K562 (cell line): ENCODE measurements at regions not wholly inside any gene's neighbourhood (a gene's known extent, or its start where the extent isn't known, plus 50 kb on each side); places are given as distances from the start of the nearest gene placed in this dataset.

ENCODE experiments used
- ATF1 ChIP-seq, 2 experiments: fragments of 450-650 bp in 1 of 2; IDR thresholded peaks; 2 replicates each; pipeline ENCODE4 v1.6.1; 2016; ENCODE audit warnings: missing compliant biosample characterization in 1 of 2, missing genetic modification characterization in 1 of 2
- EHMT2 ChIP-seq: fragments of 450-650 bp; IDR thresholded peaks from 2 replicates; pipeline ENCODE4 v1.6.1; 2018; ENCODE audit warnings: antibody characterized with exemption
- ILK ChIP-seq: fragments of 450-650 bp; IDR thresholded peaks from 2 replicates; pipeline ENCODE4 v1.6.1; 2016; ENCODE audit warnings: missing genetic modification characterization, low read depth, mild to moderate bottlenecking, missing compliant biosample characterization, moderate library complexity, borderline replicate concordance
- MTA1 ChIP-seq: fragments of 450-650 bp; IDR thresholded peaks from 2 replicates; pipeline ENCODE4 v1.6.1; 2017; ENCODE audit warnings: borderline replicate concordance
- OTX1 ChIP-seq: fragments of 450-650 bp; formaldehyde crosslinking; IDR thresholded peaks from 2 replicates; pipeline ENCODE4 v1.4.0; 2022; ENCODE audit warnings: mild to moderate bottlenecking
- PTTG1 ChIP-seq: fragments of 450-650 bp; IDR thresholded peaks from 2 replicates; pipeline ENCODE4 v1.6.1; 2016; ENCODE audit warnings: low read depth, mild to moderate bottlenecking, missing genetic modification characterization, missing compliant biosample characterization
- SMAD1 ChIP-seq: fragments of 150-350 bp; IDR thresholded peaks from 2 replicates; pipeline ENCODE4 v1.6.1; 2014; ENCODE audit warnings: low read length, low read depth; ENCODE audit not compliant: partially characterized antibody
- SMAD4 ChIP-seq: fragments of 250-450 bp; sonication (Bioruptor Pico); conservative IDR thresholded peaks from 2 replicates; pipeline ENCODE4 v1.8.0; 2021; ENCODE audit warnings: inconsistent platforms, mild to moderate bottlenecking, moderate library complexity
- SMARCE1 ChIP-seq: fragments of 450-650 bp; IDR thresholded peaks from 2 replicates; pipeline ENCODE4 v1.7.1; 2016; ENCODE audit warnings: mild to moderate bottlenecking
- U2AF2 ChIP-seq: fragments of 200-400 bp; formaldehyde crosslinking; optimal IDR thresholded peaks from 2 replicates; pipeline ENCODE3; 2017; ENCODE audit warnings: low read depth, mild to moderate bottlenecking, low read length
- ZNF3 ChIP-seq: fragments of 250-450 bp; sonication (Bioruptor Pico); IDR thresholded peaks from 2 replicates; pipeline ENCODE4 v1.5.0; 2021; ENCODE audit warnings: mild to moderate bottlenecking, moderate library complexity
- ZNF316 ChIP-seq: fragments of 450-650 bp; IDR thresholded peaks from 2 replicates; pipeline ENCODE4 v1.6.1; 2016
- ZNF699 ChIP-seq: fragments of 250-450 bp; sonication (Bioruptor Pico); IDR thresholded peaks from 2 replicates; pipeline ENCODE4 v1.8.0; 2021; ENCODE audit warnings: mild to moderate bottlenecking, moderate library complexity; ENCODE audit not compliant: insufficient replicate concordance
- TF ChIP-seq, protein P1 (sequence below): IDR thresholded peaks from 2 replicates; pipeline ENCODE4 v1.6.1; 2012; ENCODE audit warnings: low read depth, low read length, improper control_type of control experiment, borderline replicate concordance
- TF ChIP-seq, protein P2 (sequence below): sonication (generic); formaldehyde crosslinking; IDR thresholded peaks from 2 replicates; pipeline ENCODE4 v1.8.0; 2022; ENCODE audit warnings: mild to moderate bottlenecking, missing genetic modification reagents
- TF ChIP-seq, protein P3 (sequence below): sonication (generic); formaldehyde crosslinking; IDR thresholded peaks from 2 replicates; pipeline ENCODE4 v1.8.0; 2022; ENCODE audit warnings: missing genetic modification reagents, mild to moderate bottlenecking, moderate library complexity, borderline replicate concordance
- TF ChIP-seq, protein P4 (sequence below): fragments of 250-450 bp; sonication (Bioruptor Pico); IDR thresholded peaks from 2 replicates; pipeline ENCODE4 v1.4.0; 2020; ENCODE audit warnings: mild to moderate bottlenecking, moderate library complexity, borderline replicate concordance

DNA sequence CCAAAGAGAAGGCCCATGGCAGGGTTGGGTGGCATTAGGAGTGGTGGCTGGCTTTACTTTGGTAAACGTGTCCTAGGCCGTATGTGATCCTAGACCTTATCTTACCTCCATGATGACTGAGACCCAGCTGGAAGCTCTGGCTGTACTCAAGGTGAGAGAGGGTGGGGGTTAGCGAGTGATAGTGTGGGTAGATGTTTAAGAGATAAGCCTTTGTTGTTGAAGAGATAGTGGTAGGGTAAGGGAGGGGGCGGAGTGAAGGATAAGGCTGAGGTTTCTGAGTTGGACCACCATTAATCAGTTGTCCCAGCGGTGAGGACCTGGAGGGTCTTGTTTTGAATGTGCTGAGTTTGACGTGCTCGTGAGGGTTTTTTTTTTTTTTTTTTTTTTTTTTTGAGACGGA, 61.5 kb upstream of the ULK4 start (continued):
- TF ChIP-seq U2AF2 (no peak), PTTG1 (tag) (no peak), EHMT2 (0 out of 2 replicates have a peak, but pooled peaks have one; percentile 40), MTA1 (peak; percentile 69; the same call in 1 of the 2 replicates), SMAD1 (no peak), ILK (tag) (no peak), ZNF699 (CRISPR knock-in tag) (no peak), ZNF316 (no peak), ATF1 (CRISPR knock-in tag; IDR thresholded peaks at IDR 0.05) (no peak), ATF1 (tag; IDR thresholded peaks at IDR 0.05) (0 out of 2 replicates have a peak, but pooled peaks have one; percentile 13), SMAD4 (no peak), ZNF3 (CRISPR knock-in tag) (no peak), SMARCE1 (0 out of 2 replicates have a peak, but pooled peaks have one; percentile 52), OTX1 (CRISPR knock-in tag) (peak; percentile 52; the same call in 1 of the 2 replicates)
- TF ChIP-seq, protein P1, sequence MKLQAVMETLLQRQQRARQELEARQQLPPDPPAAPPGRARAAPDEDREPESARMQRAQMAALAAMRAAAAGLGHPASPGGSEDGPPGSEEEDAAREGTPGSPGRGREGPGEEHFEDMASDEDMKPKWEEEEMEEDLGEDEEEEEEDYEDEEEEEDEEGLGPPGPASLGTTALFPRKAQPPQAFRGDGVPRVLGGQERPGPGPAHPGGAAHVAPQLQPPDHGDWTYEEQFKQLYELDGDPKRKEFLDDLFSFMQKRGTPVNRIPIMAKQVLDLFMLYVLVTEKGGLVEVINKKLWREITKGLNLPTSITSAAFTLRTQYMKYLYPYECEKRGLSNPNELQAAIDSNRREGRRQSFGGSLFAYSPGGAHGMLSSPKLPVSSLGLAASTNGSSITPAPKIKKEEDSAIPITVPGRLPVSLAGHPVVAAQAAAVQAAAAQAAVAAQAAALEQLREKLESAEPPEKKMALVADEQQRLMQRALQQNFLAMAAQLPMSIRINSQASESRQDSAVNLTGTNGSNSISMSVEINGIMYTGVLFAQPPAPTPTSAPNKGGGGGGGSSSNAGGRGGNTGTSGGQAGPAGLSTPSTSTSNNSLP, result no peak
- TF ChIP-seq, protein P2, sequence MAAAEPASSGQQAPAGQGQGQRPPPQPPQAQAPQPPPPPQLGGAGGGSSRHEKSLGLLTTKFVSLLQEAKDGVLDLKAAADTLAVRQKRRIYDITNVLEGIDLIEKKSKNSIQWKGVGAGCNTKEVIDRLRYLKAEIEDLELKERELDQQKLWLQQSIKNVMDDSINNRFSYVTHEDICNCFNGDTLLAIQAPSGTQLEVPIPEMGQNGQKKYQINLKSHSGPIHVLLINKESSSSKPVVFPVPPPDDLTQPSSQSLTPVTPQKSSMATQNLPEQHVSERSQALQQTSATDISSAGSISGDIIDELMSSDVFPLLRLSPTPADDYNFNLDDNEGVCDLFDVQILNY (CRISPR knock-in tag), result no peak
- TF ChIP-seq, protein P3, sequence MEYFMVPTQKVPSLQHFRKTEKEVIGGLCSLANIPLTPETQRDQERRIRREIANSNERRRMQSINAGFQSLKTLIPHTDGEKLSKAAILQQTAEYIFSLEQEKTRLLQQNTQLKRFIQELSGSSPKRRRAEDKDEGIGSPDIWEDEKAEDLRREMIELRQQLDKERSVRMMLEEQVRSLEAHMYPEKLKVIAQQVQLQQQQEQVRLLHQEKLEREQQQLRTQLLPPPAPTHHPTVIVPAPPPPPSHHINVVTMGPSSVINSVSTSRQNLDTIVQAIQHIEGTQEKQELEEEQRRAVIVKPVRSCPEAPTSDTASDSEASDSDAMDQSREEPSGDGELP (CRISPR knock-in tag), result peak; percentile 60
- TF ChIP-seq, protein P4, sequence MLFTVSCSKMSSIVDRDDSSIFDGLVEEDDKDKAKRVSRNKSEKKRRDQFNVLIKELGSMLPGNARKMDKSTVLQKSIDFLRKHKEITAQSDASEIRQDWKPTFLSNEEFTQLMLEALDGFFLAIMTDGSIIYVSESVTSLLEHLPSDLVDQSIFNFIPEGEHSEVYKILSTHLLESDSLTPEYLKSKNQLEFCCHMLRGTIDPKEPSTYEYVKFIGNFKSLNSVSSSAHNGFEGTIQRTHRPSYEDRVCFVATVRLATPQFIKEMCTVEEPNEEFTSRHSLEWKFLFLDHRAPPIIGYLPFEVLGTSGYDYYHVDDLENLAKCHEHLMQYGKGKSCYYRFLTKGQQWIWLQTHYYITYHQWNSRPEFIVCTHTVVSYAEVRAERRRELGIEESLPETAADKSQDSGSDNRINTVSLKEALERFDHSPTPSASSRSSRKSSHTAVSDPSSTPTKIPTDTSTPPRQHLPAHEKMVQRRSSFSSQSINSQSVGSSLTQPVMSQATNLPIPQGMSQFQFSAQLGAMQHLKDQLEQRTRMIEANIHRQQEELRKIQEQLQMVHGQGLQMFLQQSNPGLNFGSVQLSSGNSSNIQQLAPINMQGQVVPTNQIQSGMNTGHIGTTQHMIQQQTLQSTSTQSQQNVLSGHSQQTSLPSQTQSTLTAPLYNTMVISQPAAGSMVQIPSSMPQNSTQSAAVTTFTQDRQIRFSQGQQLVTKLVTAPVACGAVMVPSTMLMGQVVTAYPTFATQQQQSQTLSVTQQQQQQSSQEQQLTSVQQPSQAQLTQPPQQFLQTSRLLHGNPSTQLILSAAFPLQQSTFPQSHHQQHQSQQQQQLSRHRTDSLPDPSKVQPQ (CRISPR knock-in tag), result no peak
